Lower leg skin (tissue), 3 donors: ENCODE measurements at regions not wholly inside any gene's neighbourhood (a gene's known extent, or its start where the extent isn't known, plus 50 kb on each side); places are given as distances from the start of the nearest gene placed in this dataset.

Experiments
- CTCF ChIP-seq, 3 donors: fragments of 450-650 bp; IDR thresholded peaks; one replicate each; pipeline ENCODE4 v1.5.1; 2016; ENCODE audit warnings: antibody characterized with exemption in 3 of 3, mild to moderate bottlenecking in 3 of 3, moderate library complexity in 2 of 3
- POLR2A ChIP-seq, 2 donors: fragments of 450-650 bp; IDR thresholded peaks; one replicate each; pipeline ENCODE4 v1.6.1; 2016 to 2017; ENCODE audit warnings: antibody characterized with exemption in 2 of 2, mild to moderate bottlenecking in 1 of 2, moderate library complexity in 1 of 2

- no peak for TF ChIP-seq CTCF (IDR thresholded peaks at IDR 0.05)
- no peak for TF ChIP-seq POLR2A (IDR thresholded peaks at IDR 0.05)
Observed at GRCh38 chr22:42203609-42204008, 66.8 kb downstream of the TCF20 start.
